G401.6 (cell line): ENCODE measurements at regions not wholly inside any gene's neighbourhood (a gene's known extent, or its start where the extent isn't known, plus 50 kb on each side); places are given as distances from the start of the nearest gene placed in this dataset.
"Not testable (repeated sequence)": the region's sequence is repeated elsewhere in the genome, so short reads cannot be mapped to it uniquely, and the experiment has no call there.

ENCODE experiments used
- FAIRE-seq: peaks from 2 replicates; lab custom pipeline; 2012; peaks lifted over from hg19 to GRCh38; lab: Jason Lieb, UNC

DNA sequence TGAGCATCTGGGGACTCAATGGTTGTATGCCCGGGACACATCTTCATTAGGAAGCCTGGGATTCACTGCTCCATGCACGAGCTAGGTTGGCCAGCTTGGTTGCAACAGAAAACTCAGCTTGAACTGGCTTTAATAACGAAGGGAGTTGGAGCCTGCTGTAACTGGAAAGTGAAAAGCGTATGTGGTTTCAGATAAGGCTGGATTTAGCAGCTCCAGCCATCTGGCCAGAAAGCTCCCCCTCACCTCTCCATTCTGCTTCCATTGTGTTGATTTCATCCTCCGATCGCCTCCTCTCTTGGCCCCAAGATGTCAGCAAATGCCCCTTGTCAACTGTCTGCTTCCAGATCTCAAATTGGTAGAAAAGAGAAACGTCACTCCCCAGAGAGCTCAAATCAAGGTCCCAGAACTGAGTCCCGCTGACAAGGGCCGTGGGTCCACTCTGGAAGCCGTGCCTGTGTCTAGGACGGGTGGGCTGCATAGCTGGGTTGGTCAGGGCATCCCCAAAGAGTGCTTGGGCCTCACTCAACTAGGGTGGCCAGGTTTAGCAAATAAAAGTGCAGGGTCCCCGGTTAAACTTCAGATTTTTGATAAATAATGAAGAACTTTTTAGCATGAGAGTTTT, 117.0 kb upstream of the PMEPA1 start:
- FAIRE-seq, result no peak

DNA sequence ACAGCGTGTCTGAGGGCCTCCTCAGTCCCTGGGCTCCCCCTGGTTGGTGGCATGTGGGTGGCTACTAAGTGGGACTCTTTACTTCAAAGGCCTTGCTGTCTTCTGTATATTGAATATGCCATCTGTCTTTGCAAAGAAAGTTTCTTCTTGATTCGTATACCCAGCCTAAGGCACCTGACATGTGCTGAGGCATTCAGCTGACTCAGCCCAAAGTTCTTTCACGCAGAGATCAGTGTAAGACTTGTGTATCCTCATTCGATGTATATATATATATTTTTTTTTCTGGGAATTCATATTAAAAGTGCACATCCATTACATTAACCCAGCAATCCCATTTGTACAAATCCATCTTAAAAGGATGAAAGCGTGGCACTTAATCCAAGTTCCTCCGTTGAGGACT, 115.1 kb upstream of the PMEPA1 start:
- FAIRE-seq, result no peak

DNA sequence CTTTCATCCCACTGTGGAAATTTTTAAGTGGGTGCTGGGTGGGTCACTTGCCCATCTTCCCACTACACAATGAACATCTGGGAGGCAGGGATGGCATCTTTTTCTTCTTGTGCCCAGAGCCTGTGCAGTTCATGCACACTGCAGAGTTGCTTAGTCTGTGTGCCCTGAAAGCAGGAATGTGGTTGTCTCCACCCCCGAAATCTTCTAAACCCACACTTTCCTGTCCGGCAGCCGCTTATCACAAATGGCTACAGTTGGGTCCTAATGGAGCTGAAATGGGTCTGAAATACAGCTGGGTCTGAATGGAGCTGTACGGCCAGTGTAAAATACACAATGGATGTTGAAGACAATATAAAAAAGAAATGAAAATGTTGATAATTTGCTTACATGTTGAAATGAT, 112.1 kb upstream of the PMEPA1 start:
- FAIRE-seq, result no peak

DNA sequence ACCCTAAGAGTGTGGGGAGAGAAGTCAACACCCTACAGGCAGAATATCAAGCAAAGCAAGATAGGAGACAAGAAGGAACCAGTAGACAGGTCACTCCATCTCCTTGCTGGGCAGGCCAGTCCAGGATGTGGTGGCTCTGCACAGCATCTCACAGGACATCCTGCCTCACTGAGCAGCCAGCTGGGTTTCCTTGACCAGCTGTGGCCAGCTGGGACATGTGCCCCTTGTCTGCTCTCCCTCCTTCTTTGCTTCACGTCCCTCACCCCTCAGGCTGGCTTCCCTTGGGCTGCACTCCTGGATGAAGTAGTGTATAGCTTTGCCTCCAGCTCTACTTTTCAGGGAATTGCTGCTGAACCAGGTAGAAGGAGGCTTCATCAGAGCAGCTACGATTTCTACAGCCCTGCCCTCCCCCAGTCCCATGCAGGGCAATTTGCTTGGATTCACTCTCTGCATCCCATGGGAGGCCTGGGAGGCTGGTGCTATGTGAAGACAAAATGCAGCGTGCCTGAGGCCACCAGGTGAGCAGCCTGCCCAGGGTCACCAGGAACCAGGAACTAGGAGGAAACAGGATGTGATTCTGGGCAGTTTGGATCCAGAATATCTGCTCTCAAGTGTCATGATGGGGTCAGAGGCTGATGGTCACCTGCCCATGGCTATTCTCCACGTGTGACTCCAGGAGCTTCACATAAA, 110.0 kb upstream of the PMEPA1 start:
- FAIRE-seq, result no peak

DNA sequence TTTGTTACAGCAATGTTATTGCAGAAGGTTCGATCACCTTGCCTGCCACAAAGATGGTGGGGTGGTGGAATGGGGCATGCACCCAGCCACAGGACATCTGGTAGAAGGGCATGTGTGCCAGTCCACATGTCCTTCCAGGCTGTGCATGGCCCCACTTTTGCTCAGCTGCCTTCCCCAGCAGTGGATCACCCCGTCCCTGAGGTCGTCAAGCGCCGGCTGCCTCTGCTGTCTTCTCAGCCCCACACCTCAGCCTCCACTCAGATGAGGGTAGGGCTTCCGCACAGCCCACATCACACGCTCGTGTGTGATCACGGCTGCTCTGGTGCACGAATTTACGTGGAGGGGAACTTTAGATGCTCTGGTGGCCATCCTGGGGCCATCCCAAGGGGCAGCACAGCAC, 109.5 kb upstream of the PMEPA1 start:
- FAIRE-seq, result no peak

DNA sequence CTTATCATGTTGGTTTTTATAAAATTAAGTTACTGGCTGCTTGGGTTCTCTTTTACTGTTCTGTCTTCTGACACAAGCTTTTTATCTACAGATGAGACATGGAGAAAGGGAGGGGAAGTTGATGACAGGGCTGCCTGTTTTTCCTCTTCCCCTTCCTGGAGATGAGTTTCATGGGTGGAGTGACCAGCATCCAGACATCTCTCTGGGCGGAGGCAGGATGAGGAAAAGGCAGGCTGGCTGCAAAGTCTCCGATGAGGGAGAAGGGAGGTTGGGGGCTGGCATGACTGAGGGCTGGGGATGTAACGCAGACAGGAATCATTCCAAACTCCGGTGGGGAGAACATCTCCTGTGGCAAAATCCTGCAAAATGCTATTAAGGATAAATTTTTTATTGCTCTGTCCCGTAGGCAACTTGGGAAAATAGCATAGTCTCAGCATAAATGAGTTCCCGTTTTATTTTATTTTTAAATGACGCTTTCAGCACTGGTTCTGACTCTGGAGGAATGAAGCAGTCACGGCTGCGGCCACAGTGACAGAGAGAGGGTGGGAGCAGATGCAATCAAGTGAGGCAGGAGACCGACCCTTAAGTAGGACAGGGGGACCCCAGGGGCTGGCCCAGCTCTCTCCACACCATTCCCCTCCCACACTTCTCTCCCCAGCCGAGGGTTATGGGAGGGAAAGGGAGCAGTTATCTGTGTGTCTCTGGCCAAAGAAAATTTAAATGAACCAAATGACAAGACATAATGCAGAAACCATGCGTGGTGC, 108.8 kb upstream of the PMEPA1 start:
- no peak for FAIRE-seq

DNA sequence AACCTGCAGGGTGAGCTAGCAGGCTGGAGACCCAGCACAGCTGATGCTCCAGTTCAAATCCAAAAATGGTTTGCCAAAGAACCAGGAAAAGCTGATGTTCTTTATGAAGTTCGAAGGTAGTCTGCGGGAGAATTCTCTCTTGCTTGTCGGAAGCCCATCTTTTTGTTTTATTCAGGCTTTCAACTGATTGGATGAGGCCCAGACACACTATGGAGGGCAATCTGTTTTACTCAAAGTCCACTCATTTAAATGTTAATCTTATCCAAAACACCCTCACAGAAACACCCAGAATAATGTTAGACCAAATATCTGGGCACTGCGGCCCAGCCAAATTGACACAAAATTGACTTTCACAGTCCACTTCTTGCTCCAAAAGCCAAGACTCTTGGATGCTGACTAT, 105.6 kb upstream of the PMEPA1 start:
- no peak for FAIRE-seq

DNA sequence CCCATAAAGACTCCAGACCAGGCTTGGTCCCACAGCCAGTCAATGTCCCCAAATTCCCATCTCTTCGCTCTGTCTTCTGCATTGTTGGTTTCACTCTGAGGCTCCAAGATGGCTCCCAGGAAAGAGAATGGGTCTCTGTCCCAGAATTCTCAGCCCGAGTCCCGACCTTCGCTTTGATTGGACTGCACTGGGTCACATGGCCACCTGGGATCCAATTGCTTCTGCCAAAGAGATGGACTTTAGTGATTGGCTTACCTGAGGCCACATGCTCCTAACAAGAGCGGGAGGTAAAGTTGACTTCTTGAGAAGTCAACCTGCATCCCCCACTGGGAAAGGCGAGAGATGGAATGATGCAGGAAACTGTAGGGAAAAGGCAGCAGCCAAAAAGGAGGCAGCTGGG, 104.7 kb upstream of the PMEPA1 start:
- FAIRE-seq, result no peak

DNA sequence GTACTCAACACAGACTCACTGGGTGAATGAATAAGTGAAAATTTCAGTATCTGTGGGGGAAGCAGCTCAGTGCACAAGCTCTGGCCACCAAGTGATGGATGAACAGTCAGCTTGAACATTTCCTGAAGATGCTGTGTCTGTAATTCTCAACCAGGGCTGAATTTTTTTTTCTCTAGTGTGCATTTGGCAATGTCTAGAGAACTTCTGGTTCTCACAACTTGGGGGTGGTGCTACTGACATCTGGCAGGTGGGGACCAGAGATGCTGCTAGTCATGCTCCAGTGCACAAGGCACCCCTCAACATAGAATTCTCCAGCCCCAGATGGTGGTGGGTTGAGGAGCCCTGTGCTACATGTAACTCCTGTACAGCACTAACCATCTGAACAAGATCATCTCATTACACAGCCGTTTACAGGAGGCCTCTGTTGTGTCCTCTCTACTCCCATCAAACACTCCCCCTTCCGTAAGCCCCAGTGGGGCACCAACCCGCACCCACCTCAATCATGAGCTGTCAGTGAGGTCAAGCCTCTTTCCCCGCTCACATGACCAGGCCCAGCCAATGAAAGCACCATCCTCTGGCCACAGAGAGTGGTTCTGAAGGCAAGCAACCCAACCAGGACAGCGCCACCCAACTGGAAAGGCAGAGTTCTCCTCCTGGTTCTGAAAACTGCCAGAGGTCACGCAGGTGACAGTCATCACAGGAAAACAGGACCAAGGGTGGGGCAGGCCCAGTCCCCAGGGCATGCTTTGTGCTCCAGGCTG, 103.9 kb upstream of the PMEPA1 start:
- no peak for FAIRE-seq

DNA sequence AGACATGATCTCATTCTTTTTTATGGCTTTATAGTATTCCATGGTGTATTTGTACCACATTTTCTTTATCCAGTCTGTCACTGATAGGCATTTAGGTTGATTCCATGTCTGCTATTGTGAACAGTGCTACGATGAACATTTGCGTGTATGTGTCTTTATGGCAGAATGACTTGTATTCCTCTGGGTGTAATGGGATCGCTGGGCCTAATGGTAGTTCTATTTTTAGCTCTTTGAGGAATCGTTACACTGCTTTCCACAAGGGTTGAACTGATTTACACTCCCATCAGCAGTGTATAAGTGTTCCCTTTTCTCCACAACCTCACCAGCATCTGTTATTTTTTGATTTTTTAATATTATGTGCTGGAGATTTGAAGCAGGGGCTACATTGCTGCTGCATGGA, 102.8 kb upstream of the PMEPA1 start:
- not testable (repeated sequence) for FAIRE-seq

DNA sequence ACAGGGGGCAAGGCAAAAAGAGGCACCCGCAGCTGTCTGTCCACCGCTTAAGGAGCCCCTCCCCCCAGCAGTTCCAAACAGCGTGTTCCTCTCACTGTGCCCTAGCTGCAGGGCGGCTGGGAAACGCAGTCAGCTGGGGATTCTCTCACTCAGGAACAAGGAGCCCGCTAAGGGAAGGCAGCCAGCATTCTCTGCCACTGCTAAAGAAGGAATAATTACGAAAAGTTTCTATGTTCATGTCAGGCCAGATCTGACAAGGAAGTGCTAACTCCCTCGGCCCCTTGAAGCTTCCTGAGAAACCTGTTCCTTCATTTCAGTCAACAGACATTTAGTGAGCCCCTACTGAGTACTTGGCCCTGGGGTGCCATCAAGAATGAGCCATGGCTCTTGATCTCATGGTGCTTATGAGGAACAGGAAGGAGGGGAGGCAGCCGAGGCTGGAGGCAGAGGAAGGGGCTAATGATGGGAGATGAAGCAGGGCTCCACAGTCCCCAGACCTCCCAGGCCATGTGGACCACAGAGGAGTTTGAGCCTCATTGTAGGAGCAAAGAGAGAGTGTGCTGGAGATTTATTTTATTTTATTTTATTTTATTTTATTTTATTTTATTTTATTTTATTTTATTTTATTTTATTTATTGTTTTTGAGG, 101.7 kb upstream of the PMEPA1 start:
- no peak for FAIRE-seq

DNA sequence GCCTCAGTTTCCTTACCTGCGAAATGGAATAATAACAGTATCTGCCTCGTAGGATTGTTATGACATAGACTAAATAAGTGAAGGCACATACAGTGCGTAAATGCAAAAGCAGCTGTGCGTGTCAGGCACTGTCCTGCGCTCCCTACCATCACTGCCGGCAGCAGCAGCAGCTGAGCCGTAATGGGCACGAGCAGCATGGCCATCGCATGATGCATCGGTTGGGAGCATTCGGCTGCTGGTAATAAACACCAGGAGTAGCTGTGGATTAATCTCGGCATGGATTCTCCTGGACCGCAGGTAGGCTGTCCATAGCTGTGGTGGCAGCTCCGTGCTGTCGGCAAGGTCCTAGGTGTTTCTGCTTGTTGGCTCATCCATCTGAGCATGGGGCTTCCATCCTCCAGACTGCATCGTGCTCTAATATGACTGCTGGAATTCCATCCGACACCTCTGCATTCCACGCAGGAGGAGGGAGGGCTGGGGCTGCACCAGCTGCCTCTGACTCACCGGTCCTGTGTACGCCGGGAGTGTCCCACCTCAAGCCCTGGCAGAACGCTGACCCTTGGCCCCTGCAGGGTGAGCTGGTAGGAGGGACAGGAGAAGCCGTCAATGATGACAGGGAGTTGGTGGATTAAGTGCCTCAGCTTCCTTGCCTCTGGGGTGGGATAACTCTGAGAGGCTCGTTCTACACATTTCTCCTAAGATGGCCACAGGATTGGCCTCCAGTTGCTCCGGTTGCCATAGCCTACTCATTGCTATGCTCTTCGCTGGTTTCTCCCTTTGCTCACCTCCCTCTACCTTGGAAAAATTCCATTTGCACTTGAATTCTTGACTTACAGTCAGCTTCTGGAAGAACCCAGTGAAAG, 100.9 kb upstream of the PMEPA1 start:
- no peak for FAIRE-seq

DNA sequence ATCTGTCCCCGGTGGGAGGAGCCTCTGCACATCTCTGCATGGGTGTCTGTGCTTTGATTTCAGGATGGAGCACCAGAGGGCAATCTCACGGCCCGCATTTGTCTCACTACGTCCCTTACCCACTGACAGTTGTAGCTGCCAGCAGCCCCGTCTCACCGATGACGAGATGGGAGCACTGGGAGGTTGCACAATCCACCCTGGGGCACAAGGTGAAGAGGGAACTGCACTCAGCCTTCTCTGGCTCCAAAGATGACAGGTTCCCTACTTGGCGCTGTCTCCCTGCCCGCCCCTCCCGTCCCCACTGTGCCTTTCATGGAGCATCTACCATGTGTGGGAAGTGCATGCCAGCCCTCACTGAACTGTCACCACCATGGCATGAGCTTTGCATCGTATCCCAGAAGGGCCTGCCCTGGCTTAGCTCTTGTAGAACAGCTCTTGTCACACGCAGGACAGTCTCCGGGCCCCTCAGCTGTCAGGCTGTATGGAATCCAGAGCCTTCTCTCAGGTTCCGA, 99.9 kb upstream of the PMEPA1 start:
- no peak for FAIRE-seq

DNA sequence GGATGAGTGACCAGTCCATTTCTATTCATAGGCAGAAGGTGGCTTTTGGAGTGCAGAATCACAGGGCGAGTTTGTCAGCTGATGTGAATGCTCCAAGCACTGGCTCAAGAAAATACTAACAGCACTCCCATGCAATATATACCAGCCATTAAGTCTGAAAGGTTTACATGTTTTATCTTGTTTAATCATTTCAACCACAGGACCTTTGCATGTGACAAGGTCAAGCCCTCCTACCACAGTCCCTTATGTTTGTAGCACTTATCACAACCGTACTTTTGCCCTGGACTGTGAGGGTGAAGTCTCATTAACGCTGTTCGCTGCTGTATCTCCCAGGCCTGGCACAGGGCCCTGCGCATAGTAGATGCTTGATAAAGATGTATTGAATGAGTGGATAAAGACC, 99.3 kb upstream of the PMEPA1 start:
- FAIRE-seq, result no peak

DNA sequence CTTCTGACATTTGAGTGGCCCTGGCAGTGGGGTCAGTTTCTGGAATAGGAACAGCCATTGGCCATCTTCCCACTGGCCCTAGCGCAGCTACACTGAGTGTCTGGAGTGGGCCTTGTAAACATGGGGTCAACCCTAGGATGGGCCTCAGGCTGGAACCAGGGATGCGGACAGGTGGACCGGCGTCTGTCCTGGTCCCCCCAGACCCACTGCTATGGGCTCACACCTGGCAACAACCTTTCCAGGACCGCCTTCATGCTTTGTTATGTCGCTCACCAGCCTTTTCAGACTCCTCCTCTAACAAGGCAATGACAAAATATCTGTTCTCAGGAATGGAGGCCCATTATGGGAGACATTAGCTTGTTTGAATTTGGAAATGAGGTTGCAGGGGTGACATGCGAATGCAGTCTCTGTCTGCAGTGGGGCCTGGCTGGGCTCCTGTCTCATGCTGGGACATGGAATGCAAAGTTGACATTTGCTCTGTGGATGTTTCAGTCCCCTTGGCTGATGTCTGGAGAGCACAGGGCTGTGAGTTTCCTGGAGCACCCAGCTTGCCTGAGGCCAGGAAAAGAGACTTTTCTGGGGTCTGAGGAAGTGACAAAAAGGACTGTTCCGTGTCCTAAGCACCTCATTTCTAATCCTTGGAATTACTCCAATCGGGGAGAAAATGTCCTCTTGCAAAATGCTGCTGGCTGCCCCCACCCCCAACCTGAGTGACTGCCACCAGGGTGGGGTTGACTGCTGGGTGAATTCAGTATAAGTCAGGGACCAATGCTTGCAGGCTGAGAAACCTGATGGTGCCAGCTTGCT, 98.7 kb upstream of the PMEPA1 start:
- no peak for FAIRE-seq

DNA sequence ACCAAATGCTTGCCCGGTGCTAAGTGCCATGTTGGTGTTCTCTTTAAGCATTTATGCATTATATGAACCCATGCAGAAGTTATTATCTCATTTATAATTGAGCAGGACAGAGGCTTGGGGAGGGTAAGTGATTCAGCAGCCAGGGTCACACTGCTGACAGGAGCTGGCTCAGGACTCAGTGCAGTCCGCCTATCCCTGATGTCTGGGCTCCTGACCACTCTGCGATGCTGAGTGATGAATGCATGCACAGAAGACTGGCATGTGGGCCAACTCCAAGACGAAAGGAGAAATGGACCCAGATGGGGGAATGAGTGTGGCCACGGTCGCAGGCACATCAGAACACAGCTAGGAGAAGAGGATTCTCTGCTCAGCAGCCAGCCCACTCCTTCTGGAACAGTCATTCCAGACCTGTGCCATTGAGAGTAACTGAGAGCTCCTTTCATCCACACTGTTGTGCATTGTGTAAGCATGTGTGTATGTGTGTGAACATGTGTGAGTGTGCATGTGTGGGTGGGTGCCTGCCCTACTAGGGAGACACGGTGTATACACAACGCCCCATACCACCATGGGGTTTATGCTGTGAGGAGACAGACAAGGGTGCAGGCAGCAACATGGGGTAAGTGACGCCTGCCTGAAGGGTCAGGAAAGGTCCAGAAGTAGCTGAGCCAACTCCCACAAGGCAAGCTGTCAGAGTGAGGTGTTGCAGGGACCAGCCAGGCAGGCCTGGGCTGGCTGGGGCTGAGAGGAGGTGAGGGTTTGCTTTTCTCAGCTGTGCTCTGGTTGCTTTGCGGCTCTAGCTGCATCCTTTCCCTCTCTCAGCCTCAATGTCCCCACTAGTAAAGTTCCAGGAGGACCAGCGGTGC, 97.8 kb upstream of the PMEPA1 start:
- no peak for FAIRE-seq

DNA sequence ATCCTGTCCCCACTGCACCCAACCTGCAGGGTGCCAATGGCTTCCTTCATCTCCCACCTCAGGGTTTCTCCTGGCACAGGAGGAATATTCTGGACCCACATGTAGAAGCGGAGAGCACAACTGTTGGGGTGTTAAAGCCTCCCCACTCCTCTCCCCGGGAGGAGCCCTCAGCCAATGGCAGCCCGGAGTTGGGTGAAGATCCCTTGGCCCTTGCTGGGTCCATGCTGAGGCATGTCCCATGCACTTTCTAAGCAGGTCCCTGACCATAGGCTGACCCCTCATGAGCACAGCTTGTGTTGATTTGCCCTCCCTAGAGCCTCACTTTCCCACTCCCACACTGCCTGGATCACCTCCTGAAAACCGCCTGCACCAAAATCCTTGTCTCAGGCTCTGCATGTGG, 97.2 kb upstream of the PMEPA1 start:
- no peak for FAIRE-seq

DNA sequence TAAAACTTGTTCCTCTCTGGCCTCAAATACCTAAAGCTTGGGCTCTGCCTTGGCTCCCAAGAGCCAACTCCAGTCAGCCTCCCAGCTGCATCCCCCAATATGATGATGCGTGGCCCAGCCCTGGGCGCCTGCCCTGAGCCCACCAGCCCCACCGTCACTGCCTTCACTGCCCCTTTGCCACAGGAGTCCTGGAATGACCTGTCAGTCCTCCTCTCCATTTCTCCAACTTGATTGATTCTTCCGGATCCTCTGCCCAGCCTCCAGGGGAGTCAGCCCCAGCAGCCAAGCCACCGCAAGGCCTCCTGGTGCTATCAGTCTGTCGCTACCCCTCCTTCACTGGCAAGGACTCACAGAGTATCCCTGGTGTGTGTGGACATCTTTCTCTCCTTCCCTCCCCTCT, 96.7 kb upstream of the PMEPA1 start:
- FAIRE-seq, result no peak

DNA sequence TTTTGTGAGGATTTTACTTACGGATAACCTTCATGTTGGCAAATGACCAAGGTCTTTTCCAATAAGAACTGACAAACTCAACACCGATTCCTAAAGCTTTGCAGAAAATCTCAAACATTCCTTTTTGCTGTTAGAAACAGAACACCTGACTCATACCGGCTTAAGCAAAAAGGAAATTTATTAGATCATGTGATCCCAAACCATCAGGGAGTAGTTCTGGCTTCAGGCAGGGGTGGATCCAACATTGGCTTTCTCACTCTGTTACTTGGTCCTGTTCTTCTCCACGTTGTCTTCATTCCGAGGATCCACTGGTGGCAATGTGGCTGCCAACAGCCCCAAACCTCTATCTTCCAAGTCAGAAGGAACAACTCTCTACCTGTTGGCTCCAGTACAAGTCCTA, 95.9 kb upstream of the PMEPA1 start:
- no peak for FAIRE-seq
